Mesendoderm (in vitro differentiated cells): ENCODE measurements at regions not wholly inside any gene's neighbourhood (a gene's known extent, or its start where the extent isn't known, plus 50 kb on each side); places are given as distances from the start of the nearest gene placed in this dataset.

Experiments used
- DNase-seq: peaks from one replicate; pipeline ENCODE4 v3.0.0; 2013
- H2AK5ac ChIP-seq: 2 replicates; pipeline ENCODE4 v1.6.1; 2013; ENCODE audit warnings: low read length, inconsistent platforms
- H2BK120ac ChIP-seq: 2 replicates; pipeline ENCODE4 v1.6.1; 2013; ENCODE audit warnings: low read depth, mild to moderate bottlenecking, low read length, moderate library complexity, mixed read lengths
- H2BK15ac ChIP-seq: replicated peaks from 2 replicates; pipeline ENCODE4 v1.6.1; 2013; ENCODE audit warnings: low read depth, mild to moderate bottlenecking, moderate library complexity
- H2BK5ac ChIP-seq: 2 replicates; pipeline ENCODE4 v1.6.1; 2013; ENCODE audit warnings: low read length, inconsistent platforms
- H3K18ac ChIP-seq: 2 replicates; pipeline ENCODE4 v1.6.1; 2013; ENCODE audit warnings: mild to moderate bottlenecking, low read length, mixed read lengths
- H3K23ac ChIP-seq: one replicate; pipeline ENCODE4 v1.6.1; 2013; ENCODE audit warnings: low read length
- H3K27ac ChIP-seq: 2 replicates; pipeline ENCODE4 v1.5.1; 2013; ENCODE audit warnings: low read depth, mild to moderate bottlenecking, inconsistent platforms, low read length, moderate library complexity
- H3K27me3 ChIP-seq: 2 replicates; pipeline ENCODE4 v1.6.1; 2013; ENCODE audit warnings: low read length, control low read depth, mild to moderate bottlenecking, inconsistent platforms; ENCODE audit not compliant: insufficient read depth, poor library complexity
- H3K36me3 ChIP-seq: 2 replicates; pipeline ENCODE4 v1.6.1; 2013; ENCODE audit warnings: low read length, inconsistent platforms; ENCODE audit not compliant: control insufficient read depth, insufficient read depth
- H3K4ac ChIP-seq: one replicate; pipeline ENCODE4 v1.6.1; 2013; ENCODE audit warnings: low read depth, mild to moderate bottlenecking, low read length, moderate library complexity
- H3K4me1 ChIP-seq: 2 replicates; pipeline ENCODE4 v1.6.1; 2013; ENCODE audit warnings: low read depth, low read length, inconsistent platforms; ENCODE audit not compliant: control insufficient read depth
- H3K4me2 ChIP-seq: 2 replicates; pipeline ENCODE4 v1.6.1; 2013; ENCODE audit warnings: low read length
- H3K4me3 ChIP-seq: 2 replicates; pipeline ENCODE4 v1.5.1; 2013; ENCODE audit warnings: mild to moderate bottlenecking, low read length
- H3K56ac ChIP-seq: one replicate; pipeline ENCODE4 v1.6.1; 2013; ENCODE audit warnings: low read length
- H3K79me1 ChIP-seq: 2 replicates; pipeline ENCODE4 v1.6.1; 2013; ENCODE audit warnings: low read length, inconsistent platforms
- H3K79me2 ChIP-seq: 2 replicates; pipeline ENCODE4 v1.6.1; 2013; ENCODE audit warnings: mild to moderate bottlenecking, low read length; ENCODE audit not compliant: control insufficient read depth, insufficient read depth
- H3K9ac ChIP-seq: 2 replicates; pipeline ENCODE4 v1.6.1; 2013; ENCODE audit warnings: low read length, inconsistent platforms
- H4K5ac ChIP-seq: one replicate; pipeline ENCODE4 v1.6.1; 2013; ENCODE audit warnings: low read length
- H4K8ac ChIP-seq: one replicate; pipeline ENCODE4 v1.6.1; 2013; ENCODE audit warnings: low read depth, mild to moderate bottlenecking, control low read depth, low read length, moderate library complexity
- WGBS: extraction: QIAGEN DNeasy Blood & Tissue Kit; methylation state at CpG from one replicate; pipeline ENCODE4 v1.1.7; 2013; ENCODE audit warnings: low lambda C conversion rate, missing lambda C conversion rate; ENCODE audit not compliant: insufficient coverage; ENCODE audit errors: extremely low coverage; 5-methylcytosine and 5-hydroxymethylcytosine counted together

GRCh38 chr4:19254486-19254885 is 997.2 kb upstream of the SLIT2 start:
- Histone ChIP-seq H3K18ac (no peak overlapping the region), H3K9ac (no peak overlapping the region), H3K4me3 (no peak overlapping the region), H3K23ac (no peak overlapping the region), H3K79me2 (no peaks in the 10 kb centered on the region), H3K79me1 (no peaks in the 10 kb centered on the region), H3K4me2 (no peak overlapping the region), H2AK5ac (no peak overlapping the region), H3K4ac (no peak overlapping the region), H4K5ac (no peak overlapping the region), H3K4me1 (no peaks in the 10 kb centered on the region), H2BK15ac (no peak overlapping the region), H2BK120ac (no peak overlapping the region), H3K56ac (no peak overlapping the region), H3K27me3 (no peaks in the 10 kb centered on the region), H3K27ac (no peak overlapping the region), H3K36me3 (no peaks in the 10 kb centered on the region), H2BK5ac (no peak overlapping the region), H4K8ac (no peak overlapping the region)
- DNase-seq: no peak

- no peak overlapping the region for H3K9ac ChIP-seq
- no peaks in the 10 kb centered on the region for H3K79me2 ChIP-seq
- H3K79me1 ChIP-seq: no peaks in the 10 kb centered on the region
- no peaks in the 10 kb centered on the region for H3K36me3 ChIP-seq
- H2BK120ac ChIP-seq: no peak overlapping the region
- no peak overlapping the region for H3K18ac ChIP-seq
- no peak overlapping the region for H3K4me2 ChIP-seq
- no peak overlapping the region for H2BK15ac ChIP-seq
- no peak overlapping the region for H2BK5ac ChIP-seq
- H2AK5ac ChIP-seq: no peak overlapping the region
- no peak overlapping the region for H3K27ac ChIP-seq
- no peak overlapping the region for H3K56ac ChIP-seq
- no peaks in the 10 kb centered on the region for H3K27me3 ChIP-seq
- WGBS: no CpG with 5 or more reads among the region's 4 CpGs
- no peak for DNase-seq
- H4K5ac ChIP-seq: no peak overlapping the region
- H4K8ac ChIP-seq: no peak overlapping the region
- no peak overlapping the region for H3K4me3 ChIP-seq
- H3K4ac ChIP-seq: no peak overlapping the region
- H3K4me1 ChIP-seq: no peaks in the 10 kb centered on the region
- H3K23ac ChIP-seq: no peak overlapping the region
Observed at GRCh38 chr4:19248023-19248422, 1003.7 kb upstream of the SLIT2 start.

- no peaks in the 10 kb centered on the region for H3K36me3 ChIP-seq
- H3K4me2 ChIP-seq: no peak overlapping the region
- no peak overlapping the region for H2BK15ac ChIP-seq
- H3K79me1 ChIP-seq: no peaks in the 10 kb centered on the region
- no peak overlapping the region for H4K8ac ChIP-seq
- no peaks in the 10 kb centered on the region for H3K27me3 ChIP-seq
- peak; percentile 22 for DNase-seq
- no peaks in the 10 kb centered on the region for H3K4me1 ChIP-seq
- H3K79me2 ChIP-seq: no peaks in the 10 kb centered on the region
- H3K23ac ChIP-seq: no peak overlapping the region
- H2BK5ac ChIP-seq: no peak overlapping the region
- H3K4me3 ChIP-seq: no peak overlapping the region
- no peak overlapping the region for H4K5ac ChIP-seq
- no peak overlapping the region for H3K18ac ChIP-seq
- WGBS: no CpG with 5 or more reads among the region's 4 CpGs
- no peak overlapping the region for H3K9ac ChIP-seq
- H2AK5ac ChIP-seq: no peak overlapping the region
- no peak overlapping the region for H3K27ac ChIP-seq
- no peak overlapping the region for H3K56ac ChIP-seq
- no peak overlapping the region for H2BK120ac ChIP-seq
- H3K4ac ChIP-seq: no peak overlapping the region
Observed at GRCh38 chr4:19241895-19242294, 1009.8 kb upstream of the SLIT2 start.

GRCh38 chr4:19239565-19239964 is 1012.1 kb upstream of the SLIT2 start:
- WGBS: no CpG with 5 or more reads among the region's 2 CpGs

GRCh38 chr4:19236473-19236872 is 1015.2 kb upstream of the SLIT2 start:
- Histone ChIP-seq H3K79me1 (no peaks in the 10 kb centered on the region), H3K4me2 (no peak overlapping the region), H3K4me1 (no peaks in the 10 kb centered on the region), H3K9ac (no peak overlapping the region), H3K27ac (no peak overlapping the region), H2BK120ac (no peak overlapping the region), H4K5ac (no peak overlapping the region), H3K4ac (no peak overlapping the region), H3K23ac (no peak overlapping the region), H3K27me3 (no peaks in the 10 kb centered on the region), H3K4me3 (no peak overlapping the region), H3K18ac (no peak overlapping the region), H3K79me2 (no peaks in the 10 kb centered on the region), H2BK5ac (no peak overlapping the region), H4K8ac (no peak overlapping the region), H2BK15ac (no peak overlapping the region), H3K56ac (no peak overlapping the region), H3K36me3 (no peaks in the 10 kb centered on the region), H2AK5ac (no peak overlapping the region)
- no CpG with 5 or more reads among the region's 2 CpGs for WGBS
- DNase-seq: no peak

More at GRCh38 chr4:19239565-19239964, 1012.1 kb upstream of the SLIT2 start:
- Histone ChIP-seq H3K4me3 (no peak overlapping the region), H3K23ac (no peak overlapping the region), H4K5ac (no peak overlapping the region), H2BK5ac (no peak overlapping the region), H3K9ac (no peak overlapping the region), H2BK15ac (no peak overlapping the region), H3K18ac (no peak overlapping the region), H3K27me3 (no peaks in the 10 kb centered on the region), H3K4ac (no peak overlapping the region), H3K79me1 (no peaks in the 10 kb centered on the region), H3K36me3 (no peaks in the 10 kb centered on the region), H3K27ac (no peak overlapping the region), H2BK120ac (no peak overlapping the region), H3K4me2 (no peak overlapping the region), H3K79me2 (no peaks in the 10 kb centered on the region), H4K8ac (no peak overlapping the region), H3K56ac (no peak overlapping the region), H2AK5ac (no peak overlapping the region), H3K4me1 (no peaks in the 10 kb centered on the region)
- DNase-seq: no peak

GRCh38 chr4:19230906-19231545 is 1020.7 kb upstream of the SLIT2 start:
- Histone ChIP-seq H3K4me1 (no peaks in the 10 kb centered on the region), H3K36me3 (no peaks in the 10 kb centered on the region), H3K27me3 (no peaks in the 10 kb centered on the region), H3K27ac (no peak overlapping the region), H3K18ac (no peak overlapping the region), H4K5ac (no peak overlapping the region), H2BK5ac (no peak overlapping the region), H2BK120ac (no peak overlapping the region), H2AK5ac (no peak overlapping the region), H3K4me3 (no peak overlapping the region), H3K79me1 (no peaks in the 10 kb centered on the region), H2BK15ac (no peak overlapping the region), H3K56ac (no peak overlapping the region), H3K4ac (no peak overlapping the region), H3K4me2 (no peak overlapping the region), H3K79me2 (no peaks in the 10 kb centered on the region), H4K8ac (no peak overlapping the region), H3K9ac (no peak overlapping the region), H3K23ac (no peak overlapping the region)
- no peak for DNase-seq
- no CpG with 5 or more reads among the region's 3 CpGs for WGBS
